ENCODE measurements at regions not wholly inside any gene's neighbourhood (a gene's known extent, or its start where the extent isn't known, plus 50 kb on each side); places are given as distances from the start of the nearest gene placed in this dataset.

GRCh38 chr9:106400170-106400569 is 462.8 kb upstream of the ZNF462 start:
- TF ChIP-seq CTCF (conservative IDR thresholded peaks at IDR 0.05; ENCODE audit: low read length) (no peak), EZH2phosphoT487 (IDR thresholded peaks at IDR 0.05; ENCODE audit: borderline replicate concordance) (no peak)

Data from Loucy (cell line).